Pancreas (tissue), 10 donors: ENCODE measurements at regions not wholly inside any gene's neighbourhood (a gene's known extent, or its start where the extent isn't known, plus 50 kb on each side); places are given as distances from the start of the nearest gene placed in this dataset.

Experiments used
- ATAC-seq, 4 donors: fragments of 200-7000 bp; cut with Tn5 transposase; one replicate each; pipeline versions ENCODE4 v1.8.0 to v1.9.1; 2020; ENCODE audit warnings: mild to moderate bottlenecking in 4 of 4, moderate library complexity in 4 of 4
- DNase-seq, 6 donors: peaks; one replicate each; pipeline ENCODE4 v3.0.0-alpha.2; 2020
- FAIRE-seq: peaks from 2 replicates; lab custom pipeline; 2012; peaks lifted over from hg19 to GRCh38; lab: Jason Lieb, UNC
- H3K27ac ChIP-seq, 4 donors: fragments of 200-600 bp; sonication (generic); 1 replicate in 3 of 4; 2 replicates in 1 of 4; pipeline versions ENCODE4 v1.5.0 to v1.8.0; 2020
- H3K27me3 ChIP-seq, 4 donors: fragments of 200-600 bp; one replicate each; pipeline ENCODE4 v1.8.0; 2021
- H3K36me3 ChIP-seq, 3 donors: fragments of 200-600 bp; sonication (generic) in 1 of 3; one replicate each; pipeline versions ENCODE4 v1.5.0 to v1.8.0; 2020 to 2021
- H3K4me1 ChIP-seq, 3 donors: fragments of 200-600 bp; one replicate each; pipeline ENCODE4 v1.8.0; 2021
- H3K4me3 ChIP-seq, 4 donors: fragments of 200-600 bp; sonication (generic) in 2 of 4; one replicate each; pipeline versions ENCODE4 v1.5.0 to v1.8.0; 2020 to 2021
- H3K9me3 ChIP-seq, 4 donors: fragments of 200-600 bp; one replicate each; pipeline ENCODE4 v1.8.0; 2021
- CTCF ChIP-seq, 4 donors: fragments of 200-600 bp; sonication (generic) in 3 of 4; IDR thresholded peaks; one replicate each; pipeline versions ENCODE4 v1.5.0 to v1.8.0; 2021; ENCODE audit warnings: antibody characterized with exemption in 4 of 4
- WGBS, 2 donors: extraction: QIAGEN DNeasy Blood & Tissue Kit; methylation state at CpG; one replicate each; pipeline ENCODE4 v1.1.7; 2013; 5-methylcytosine and 5-hydroxymethylcytosine counted together
- intact Hi-C, 3 donors: fragments of 100-400 bp; cut with DNase I; formaldehyde crosslinking; loops; one replicate each; pipeline versions ENCODE4 v1.11.1 to v1.14.2; 2022
- donor health status: healthy with polysubstance abuse.
- donor health status: DM: no; HTN: no; CAD: no; lungs with moderate emphysema.
- donor health status: DM: no; HTN: no; CAD: no.
- donor health status: control.
- donor health status: control.
- donor health status: Bipolar disorder and iron deficiency.
- donor health status: DM: yes; HTN: yes; CAD: no.
- donor health status: DM: no; HTN: no; CAD: no.
- donor health status: DM: no; HTN: no; CAD: no.
- donor health status: DM: yes; HTN: yes; CAD: no.

GRCh38 chr14:104299993-104300761 is 161.8 kb downstream of the KIF26A start:
- intact Hi-C loops = no loop called here
- no peaks in the 10 kb centered on the region for H3K36me3 ChIP-seq
- H3K9me3 ChIP-seq = no peaks in the 10 kb centered on the region
- 61 to 65% methylated on average over 28 of the region's 28 CpGs for WGBS, 2 donors
- peak in 1 of 6 donors; percentile 52 for DNase-seq
- H3K4me3 ChIP-seq = no peak overlapping the region
- H3K27me3 ChIP-seq = no peaks in the 10 kb centered on the region
- no peak overlapping the region for H3K27ac ChIP-seq
- FAIRE-seq = no peak
- TF ChIP-seq CTCF (IDR thresholded peaks at IDR 0.05) = no peak
- no peak for ATAC-seq
- peaks cover 0 to 6% (median 0%) of the 10 kb centered on the region in 3 donors for H3K4me1 ChIP-seq

GRCh38 chr14:104301731-104302460 is 163.5 kb downstream of the KIF26A start:
- Histone ChIP-seq H3K36me3 (no peaks in the 10 kb centered on the region), H3K9me3 (no peaks in the 10 kb centered on the region), H3K27ac (no peak overlapping the region), H3K4me3 (no peak overlapping the region), H3K27me3 (no peaks in the 10 kb centered on the region), H3K4me1 (no peaks in the 10 kb centered on the region)
- no peak for TF ChIP-seq CTCF (IDR thresholded peaks at IDR 0.05)
- 63 to 77% methylated on average over 27 to 29 of the region's 29 CpGs for WGBS, 2 donors
- FAIRE-seq (no peak), ATAC-seq (no peak), DNase-seq (peak in 1 of 6 donors; percentile 49)
- intact Hi-C loops = no loop called here

GRCh38 chr14:104302794-104303405 is 164.5 kb downstream of the KIF26A start:
- no peak for ATAC-seq
- FAIRE-seq = no peak
- no peaks in the 10 kb centered on the region for H3K27me3 ChIP-seq
- intact Hi-C loops = no loop called here
- DNase-seq = no peak
- H3K9me3 ChIP-seq = no peaks in the 10 kb centered on the region
- H3K36me3 ChIP-seq = no peaks in the 10 kb centered on the region
- TF ChIP-seq CTCF (IDR thresholded peaks at IDR 0.05) = no peak
- H3K27ac ChIP-seq = no peak overlapping the region
- no peaks in the 10 kb centered on the region for H3K4me1 ChIP-seq
- no peak overlapping the region for H3K4me3 ChIP-seq
- 59 to 71% methylated on average over 16 of the region's 16 CpGs for WGBS, 2 donors

- Histone ChIP-seq H3K4me1 (no peaks in the 10 kb centered on the region), H3K4me3 (no peak overlapping the region), H3K27ac (no peak overlapping the region), H3K36me3 (no peaks in the 10 kb centered on the region), H3K9me3 (no peaks in the 10 kb centered on the region), H3K27me3 (no peaks in the 10 kb centered on the region)
- DNase-seq (peak in 2 of 6 donors; percentile 23 to 51), ATAC-seq (no peak), FAIRE-seq (no peak)
- WGBS, 2 donors = 63 to 72% methylated on average over 27 to 29 of the region's 29 CpGs
- intact Hi-C loops = no loop called here
- no peak for TF ChIP-seq CTCF (IDR thresholded peaks at IDR 0.05)
Observed at GRCh38 chr14:104303705-104304425, 165.5 kb downstream of the KIF26A start.
